WTC11 (cell line): ENCODE measurements at regions not wholly inside any gene's neighbourhood (a gene's known extent, or its start where the extent isn't known, plus 50 kb on each side); places are given as distances from the start of the nearest gene placed in this dataset.

Source experiments
- CBFB ChIP-seq: sonication (generic); formaldehyde crosslinking; IDR thresholded peaks from 2 replicates; pipeline ENCODE4 v1.8.1; 2022; ENCODE audit warnings: mild to moderate bottlenecking, low read depth, missing genetic modification reagents
- FOXK1 ChIP-seq: sonication (generic); formaldehyde crosslinking; IDR thresholded peaks from 2 replicates; pipeline ENCODE4 v1.8.0; 2022; ENCODE audit warnings: mild to moderate bottlenecking, moderate library complexity, missing genetic modification reagents
- RELA ChIP-seq: sonication (generic); formaldehyde crosslinking; IDR thresholded peaks from 2 replicates; pipeline ENCODE4 v1.8.1; 2022; ENCODE audit warnings: missing genetic modification reagents, mild to moderate bottlenecking, borderline replicate concordance
- SMAD4 ChIP-seq: sonication (generic); formaldehyde crosslinking; IDR thresholded peaks from 2 replicates; pipeline ENCODE4 v1.8.0; 2022; ENCODE audit warnings: mild to moderate bottlenecking, missing genetic modification reagents
- TF ChIP-seq, protein P1 (sequence below): sonication (generic); formaldehyde crosslinking; IDR thresholded peaks from 2 replicates; pipeline ENCODE4 v1.8.0; 2023; ENCODE audit warnings: mild to moderate bottlenecking, missing genetic modification reagents
- TF ChIP-seq, protein P2 (sequence below): sonication (generic); formaldehyde crosslinking; IDR thresholded peaks from 2 replicates; pipeline ENCODE4 v1.8.1; 2023; ENCODE audit warnings: mild to moderate bottlenecking, missing genetic modification reagents, moderate library complexity
- TF ChIP-seq, protein P3 (sequence below): fragments of 200-600 bp; IDR thresholded peaks from 2 replicates; pipeline ENCODE4 v1.8.0; 2022; ENCODE audit warnings: antibody characterized with exemption
- TF ChIP-seq, protein P4 (sequence below): sonication (generic); formaldehyde crosslinking; IDR thresholded peaks from 2 replicates; pipeline ENCODE4 v1.8.0; 2022; ENCODE audit warnings: mild to moderate bottlenecking, missing genetic modification reagents
- TF ChIP-seq, protein P5 (sequence below): sonication (generic); formaldehyde crosslinking; IDR thresholded peaks from 2 replicates; pipeline ENCODE4 v1.8.1; 2023; ENCODE audit warnings: mild to moderate bottlenecking, missing genetic modification reagents, moderate library complexity
- TF ChIP-seq, protein P6 (sequence below): sonication (generic); formaldehyde crosslinking; IDR thresholded peaks from 2 replicates; pipeline ENCODE4 v1.8.0; 2022; ENCODE audit warnings: mild to moderate bottlenecking, missing genetic modification reagents

DNA sequence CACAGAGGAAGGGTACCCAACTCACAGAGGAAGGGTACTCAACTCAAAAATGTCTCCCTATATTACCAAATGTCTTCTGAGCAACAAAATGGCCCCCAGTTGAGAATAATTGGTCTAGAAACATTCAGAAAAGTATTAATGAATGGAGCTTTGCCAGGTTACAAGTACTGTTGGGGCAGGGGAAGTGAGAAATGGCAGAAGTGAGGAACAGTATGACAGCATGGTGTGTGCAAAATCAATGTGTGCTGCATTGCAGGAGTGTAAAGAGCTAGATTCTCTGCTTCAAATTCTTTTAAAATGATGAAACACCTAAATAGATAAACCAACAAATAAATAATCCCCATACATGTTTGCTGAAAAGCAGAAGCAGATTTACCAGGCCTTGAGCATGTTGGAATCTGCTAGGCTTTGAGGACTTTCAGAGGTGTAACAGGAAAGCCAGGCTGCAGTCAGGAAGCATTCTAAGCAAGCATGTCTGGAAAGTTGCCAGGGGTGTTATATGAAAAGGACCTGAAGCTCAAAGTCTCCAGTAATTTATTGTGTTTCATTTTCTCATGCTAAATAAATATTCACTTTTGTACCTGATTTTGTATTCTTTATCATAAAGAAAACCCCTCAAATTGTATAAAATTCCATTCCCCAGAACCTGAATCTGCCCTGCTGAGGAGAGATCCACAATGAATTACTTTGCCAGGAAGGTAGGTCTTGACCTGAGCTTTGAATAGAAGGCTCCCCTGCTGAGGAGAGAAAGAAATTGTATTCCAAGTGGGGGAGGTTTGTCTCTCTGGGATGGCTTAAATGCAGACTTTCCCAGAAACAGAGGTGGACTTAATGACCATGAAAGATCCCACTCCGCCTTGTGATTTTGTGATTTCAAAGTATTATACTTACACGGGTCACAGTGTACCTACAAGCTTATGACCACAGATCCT lies 265.0 kb upstream of the MARCKS start:
- TF ChIP-seq, protein P1, sequence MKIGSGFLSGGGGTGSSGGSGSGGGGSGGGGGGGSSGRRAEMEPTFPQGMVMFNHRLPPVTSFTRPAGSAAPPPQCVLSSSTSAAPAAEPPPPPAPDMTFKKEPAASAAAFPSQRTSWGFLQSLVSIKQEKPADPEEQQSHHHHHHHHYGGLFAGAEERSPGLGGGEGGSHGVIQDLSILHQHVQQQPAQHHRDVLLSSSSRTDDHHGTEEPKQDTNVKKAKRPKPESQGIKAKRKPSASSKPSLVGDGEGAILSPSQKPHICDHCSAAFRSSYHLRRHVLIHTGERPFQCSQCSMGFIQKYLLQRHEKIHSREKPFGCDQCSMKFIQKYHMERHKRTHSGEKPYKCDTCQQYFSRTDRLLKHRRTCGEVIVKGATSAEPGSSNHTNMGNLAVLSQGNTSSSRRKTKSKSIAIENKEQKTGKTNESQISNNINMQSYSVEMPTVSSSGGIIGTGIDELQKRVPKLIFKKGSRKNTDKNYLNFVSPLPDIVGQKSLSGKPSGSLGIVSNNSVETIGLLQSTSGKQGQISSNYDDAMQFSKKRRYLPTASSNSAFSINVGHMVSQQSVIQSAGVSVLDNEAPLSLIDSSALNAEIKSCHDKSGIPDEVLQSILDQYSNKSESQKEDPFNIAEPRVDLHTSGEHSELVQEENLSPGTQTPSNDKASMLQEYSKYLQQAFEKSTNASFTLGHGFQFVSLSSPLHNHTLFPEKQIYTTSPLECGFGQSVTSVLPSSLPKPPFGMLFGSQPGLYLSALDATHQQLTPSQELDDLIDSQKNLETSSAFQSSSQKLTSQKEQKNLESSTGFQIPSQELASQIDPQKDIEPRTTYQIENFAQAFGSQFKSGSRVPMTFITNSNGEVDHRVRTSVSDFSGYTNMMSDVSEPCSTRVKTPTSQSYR (CRISPR knock-in tag), result no peak
- TF ChIP-seq, protein P2, sequence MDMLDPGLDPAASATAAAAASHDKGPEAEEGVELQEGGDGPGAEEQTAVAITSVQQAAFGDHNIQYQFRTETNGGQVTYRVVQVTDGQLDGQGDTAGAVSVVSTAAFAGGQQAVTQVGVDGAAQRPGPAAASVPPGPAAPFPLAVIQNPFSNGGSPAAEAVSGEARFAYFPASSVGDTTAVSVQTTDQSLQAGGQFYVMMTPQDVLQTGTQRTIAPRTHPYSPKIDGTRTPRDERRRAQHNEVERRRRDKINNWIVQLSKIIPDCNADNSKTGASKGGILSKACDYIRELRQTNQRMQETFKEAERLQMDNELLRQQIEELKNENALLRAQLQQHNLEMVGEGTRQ (CRISPR knock-in tag), result no peak
- TF ChIP-seq, protein P3, sequence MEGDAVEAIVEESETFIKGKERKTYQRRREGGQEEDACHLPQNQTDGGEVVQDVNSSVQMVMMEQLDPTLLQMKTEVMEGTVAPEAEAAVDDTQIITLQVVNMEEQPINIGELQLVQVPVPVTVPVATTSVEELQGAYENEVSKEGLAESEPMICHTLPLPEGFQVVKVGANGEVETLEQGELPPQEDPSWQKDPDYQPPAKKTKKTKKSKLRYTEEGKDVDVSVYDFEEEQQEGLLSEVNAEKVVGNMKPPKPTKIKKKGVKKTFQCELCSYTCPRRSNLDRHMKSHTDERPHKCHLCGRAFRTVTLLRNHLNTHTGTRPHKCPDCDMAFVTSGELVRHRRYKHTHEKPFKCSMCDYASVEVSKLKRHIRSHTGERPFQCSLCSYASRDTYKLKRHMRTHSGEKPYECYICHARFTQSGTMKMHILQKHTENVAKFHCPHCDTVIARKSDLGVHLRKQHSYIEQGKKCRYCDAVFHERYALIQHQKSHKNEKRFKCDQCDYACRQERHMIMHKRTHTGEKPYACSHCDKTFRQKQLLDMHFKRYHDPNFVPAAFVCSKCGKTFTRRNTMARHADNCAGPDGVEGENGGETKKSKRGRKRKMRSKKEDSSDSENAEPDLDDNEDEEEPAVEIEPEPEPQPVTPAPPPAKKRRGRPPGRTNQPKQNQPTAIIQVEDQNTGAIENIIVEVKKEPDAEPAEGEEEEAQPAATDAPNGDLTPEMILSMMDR, result no peak
- TF ChIP-seq FOXK1, result no peak
- TF ChIP-seq CBFB (CRISPR knock-in tag), result no peak
- no peak for TF ChIP-seq SMAD4
- TF ChIP-seq, protein P4, sequence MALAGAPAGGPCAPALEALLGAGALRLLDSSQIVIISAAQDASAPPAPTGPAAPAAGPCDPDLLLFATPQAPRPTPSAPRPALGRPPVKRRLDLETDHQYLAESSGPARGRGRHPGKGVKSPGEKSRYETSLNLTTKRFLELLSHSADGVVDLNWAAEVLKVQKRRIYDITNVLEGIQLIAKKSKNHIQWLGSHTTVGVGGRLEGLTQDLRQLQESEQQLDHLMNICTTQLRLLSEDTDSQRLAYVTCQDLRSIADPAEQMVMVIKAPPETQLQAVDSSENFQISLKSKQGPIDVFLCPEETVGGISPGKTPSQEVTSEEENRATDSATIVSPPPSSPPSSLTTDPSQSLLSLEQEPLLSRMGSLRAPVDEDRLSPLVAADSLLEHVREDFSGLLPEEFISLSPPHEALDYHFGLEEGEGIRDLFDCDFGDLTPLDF (CRISPR knock-in tag), result no peak
- TF ChIP-seq, protein P5, sequence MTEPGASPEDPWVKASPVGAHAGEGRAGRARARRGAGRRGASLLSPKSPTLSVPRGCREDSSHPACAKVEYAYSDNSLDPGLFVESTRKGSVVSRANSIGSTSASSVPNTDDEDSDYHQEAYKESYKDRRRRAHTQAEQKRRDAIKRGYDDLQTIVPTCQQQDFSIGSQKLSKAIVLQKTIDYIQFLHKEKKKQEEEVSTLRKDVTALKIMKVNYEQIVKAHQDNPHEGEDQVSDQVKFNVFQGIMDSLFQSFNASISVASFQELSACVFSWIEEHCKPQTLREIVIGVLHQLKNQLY, result no peak
- no peak for TF ChIP-seq RELA (CRISPR knock-in tag)
- TF ChIP-seq, protein P6, sequence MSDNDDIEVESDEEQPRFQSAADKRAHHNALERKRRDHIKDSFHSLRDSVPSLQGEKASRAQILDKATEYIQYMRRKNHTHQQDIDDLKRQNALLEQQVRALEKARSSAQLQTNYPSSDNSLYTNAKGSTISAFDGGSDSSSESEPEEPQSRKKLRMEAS (CRISPR knock-in tag), result no peak
